ENCODE measurements at regions not wholly inside any gene's neighbourhood (a gene's known extent, or its start where the extent isn't known, plus 50 kb on each side); places are given as distances from the start of the nearest gene placed in this dataset.

DNA sequence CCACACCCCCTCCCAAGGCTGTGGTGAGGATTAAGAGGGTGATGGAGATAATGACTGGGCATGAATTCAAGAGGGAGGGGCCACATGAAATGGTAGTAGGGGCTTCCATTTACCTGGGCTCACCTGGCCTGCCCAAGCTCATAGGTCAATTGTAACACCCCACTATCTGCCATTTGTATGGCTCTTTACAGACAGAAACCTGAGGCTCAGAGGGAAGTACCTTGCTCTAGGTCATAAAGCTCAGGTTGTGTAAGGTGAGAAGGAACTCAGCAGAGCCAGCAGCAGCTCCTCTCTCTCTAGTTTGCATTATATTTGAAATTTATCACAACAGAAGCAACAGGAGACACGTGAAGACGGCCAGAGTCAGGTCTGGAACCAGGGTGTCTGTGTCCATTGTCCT lies 133.4 kb upstream of the ALDH1B1 start:
- TF ChIP-seq, protein P1, sequence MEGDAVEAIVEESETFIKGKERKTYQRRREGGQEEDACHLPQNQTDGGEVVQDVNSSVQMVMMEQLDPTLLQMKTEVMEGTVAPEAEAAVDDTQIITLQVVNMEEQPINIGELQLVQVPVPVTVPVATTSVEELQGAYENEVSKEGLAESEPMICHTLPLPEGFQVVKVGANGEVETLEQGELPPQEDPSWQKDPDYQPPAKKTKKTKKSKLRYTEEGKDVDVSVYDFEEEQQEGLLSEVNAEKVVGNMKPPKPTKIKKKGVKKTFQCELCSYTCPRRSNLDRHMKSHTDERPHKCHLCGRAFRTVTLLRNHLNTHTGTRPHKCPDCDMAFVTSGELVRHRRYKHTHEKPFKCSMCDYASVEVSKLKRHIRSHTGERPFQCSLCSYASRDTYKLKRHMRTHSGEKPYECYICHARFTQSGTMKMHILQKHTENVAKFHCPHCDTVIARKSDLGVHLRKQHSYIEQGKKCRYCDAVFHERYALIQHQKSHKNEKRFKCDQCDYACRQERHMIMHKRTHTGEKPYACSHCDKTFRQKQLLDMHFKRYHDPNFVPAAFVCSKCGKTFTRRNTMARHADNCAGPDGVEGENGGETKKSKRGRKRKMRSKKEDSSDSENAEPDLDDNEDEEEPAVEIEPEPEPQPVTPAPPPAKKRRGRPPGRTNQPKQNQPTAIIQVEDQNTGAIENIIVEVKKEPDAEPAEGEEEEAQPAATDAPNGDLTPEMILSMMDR (IDR thresholded peaks at IDR 0.05), result no peak
- TF ChIP-seq POLR2A (IDR thresholded peaks at IDR 0.05), result no peak
